ENCODE measurements at regions not wholly inside any gene's neighbourhood (a gene's known extent, or its start where the extent isn't known, plus 50 kb on each side); places are given as distances from the start of the nearest gene placed in this dataset.

- DNase-seq (ENCODE audit: low read depth, low spot score), result no peak
- CTCF ChIA-PET, result no interaction called here
- no peak for TF ChIP-seq CTCF (IDR thresholded peaks at IDR 0.05; ENCODE audit: insufficient read depth, low read length, missing control alignments)
- H3K4me3 ChIP-seq (ENCODE audit: low read depth, low read length), result no peak overlapping the region
- POLR2A ChIA-PET, result no interaction called here
Observed at GRCh38 chr14:66174453-66174891, 311.7 kb upstream of the CCDC196 start.

- DNase-seq (ENCODE audit: low read depth, low spot score), result no peak
- no peak overlapping the region for H3K4me3 ChIP-seq (ENCODE audit: low read depth, low read length)
- TF ChIP-seq CTCF (IDR thresholded peaks at IDR 0.05; ENCODE audit: insufficient read depth, low read length, missing control alignments), result no peak
- POLR2A ChIA-PET, result no interaction called here
- CTCF ChIA-PET, result no interaction called here
Observed at GRCh38 chr14:66177935-66178334, 308.2 kb upstream of the CCDC196 start.

- ChIA-PET POLR2A (no interaction called here), CTCF (no interaction called here)
- DNase-seq (ENCODE audit: low read depth, low spot score), result no peak
- no peak overlapping the region for H3K4me3 ChIP-seq (ENCODE audit: low read depth, low read length)
- no peak for TF ChIP-seq CTCF (IDR thresholded peaks at IDR 0.05; ENCODE audit: insufficient read depth, low read length, missing control alignments)
Observed at GRCh38 chr14:66196670-66197069, 289.5 kb upstream of the CCDC196 start.

- no peak for DNase-seq (ENCODE audit: low read depth, low spot score)
- TF ChIP-seq CTCF (IDR thresholded peaks at IDR 0.05; ENCODE audit: insufficient read depth, low read length, missing control alignments), result no peak
- CTCF ChIA-PET, result no interaction called here
- no peak overlapping the region for H3K4me3 ChIP-seq (ENCODE audit: low read depth, low read length)
- POLR2A ChIA-PET, result no interaction called here
Observed at GRCh38 chr14:66197276-66197675, 288.9 kb upstream of the CCDC196 start.

- CTCF ChIA-PET, result no interaction called here
- POLR2A ChIA-PET, result no interaction called here
- no peak for DNase-seq (ENCODE audit: low read depth, low spot score)
- H3K4me3 ChIP-seq (ENCODE audit: low read depth, low read length), result no peak overlapping the region
- TF ChIP-seq CTCF (IDR thresholded peaks at IDR 0.05; ENCODE audit: insufficient read depth, low read length, missing control alignments), result no peak
Observed at GRCh38 chr14:66206554-66206953, 279.6 kb upstream of the CCDC196 start.

GRCh38 chr14:66216763-66217162 is 269.4 kb upstream of the CCDC196 start:
- no peak overlapping the region for H3K4me3 ChIP-seq (ENCODE audit: low read depth, low read length)
- no peak for DNase-seq (ENCODE audit: low read depth, low spot score)
- CTCF ChIA-PET, result no interaction called here
- POLR2A ChIA-PET, result no interaction called here
- no peak for TF ChIP-seq CTCF (IDR thresholded peaks at IDR 0.05; ENCODE audit: insufficient read depth, low read length, missing control alignments)

Measured in AG04449 (cell line).